Heart left ventricle (tissue), 13 donors: ENCODE measurements at regions not wholly inside any gene's neighbourhood (a gene's known extent, or its start where the extent isn't known, plus 50 kb on each side); places are given as distances from the start of the nearest gene placed in this dataset.

ENCODE experiments used
- POLR2A ChIP-seq, 2 donors: fragments of 450-650 bp; IDR thresholded peaks; one replicate each; pipeline ENCODE4 v1.6.1; 2017; ENCODE audit warnings: antibody characterized with exemption in 2 of 2, mild to moderate bottlenecking in 2 of 2, moderate library complexity in 2 of 2
- TF ChIP-seq, protein P1 (sequence below), 12 donors: fragments of 200-600 bp; sonication (generic) in 4 of 12; IDR thresholded peaks; one replicate each; pipeline versions ENCODE4 v1.5.0 to v1.8.0; 2018 to 2022; ENCODE audit warnings: antibody characterized with exemption in 12 of 12, mild to moderate bottlenecking in 5 of 12
- donor health status: ischemic (EF 13 %, LVEDD 7.1; RV severe dilation, severe dysfunction).
- donor health status: DM: no; HTN: yes; CAD: no.
- donor health status: DM: no; HTN: no; CAD: no.
- donor health status: ischemic (EF 25% LVEDD 6.9; RV normal size, moderate dysfunction).
- donor health status: ischemic (EF 25% LVEDD 5.7; RV mildly dilated, moderate dysfunction).
- donor health status: ischemic (EF 35%, LVEDD 5.7; RV mildly dilated, moderate dysfunction).
- donor health status: nonischemic (EF 11% LVEDD 7.7; RV severe dilation, severe dysfunction).
- donor health status: DM: yes; HTN: yes; CAD: no.
- donor health status: PGD.
- donor health status: ischemic (EF 29% LVEDD 5.4; RV normal size, mild dysfunction).
- donor health status: nonischemic (EF 23%, LVEDD 6.1; RV moderate dilation, normal function).

DNA sequence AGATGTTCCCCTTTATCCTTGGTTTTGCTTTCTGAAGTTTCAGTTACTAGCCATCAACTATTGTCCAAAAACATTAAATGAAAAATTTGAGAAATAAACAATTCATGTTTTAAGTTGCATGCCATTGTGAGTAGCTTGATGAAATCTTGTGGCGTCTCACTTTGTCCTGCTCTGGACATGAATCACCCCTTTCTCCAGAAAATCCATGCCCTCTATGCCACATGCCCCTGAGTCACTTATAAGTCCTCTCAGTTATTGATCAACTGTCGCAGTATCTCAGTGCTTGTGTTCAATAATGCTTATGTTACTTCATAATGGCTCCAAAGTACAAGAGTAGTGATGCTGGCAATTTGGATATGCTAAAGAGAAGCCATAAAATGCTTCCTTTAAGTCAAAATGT is 208.0 kb upstream of the FERD3L start:
- TF ChIP-seq, protein P1, sequence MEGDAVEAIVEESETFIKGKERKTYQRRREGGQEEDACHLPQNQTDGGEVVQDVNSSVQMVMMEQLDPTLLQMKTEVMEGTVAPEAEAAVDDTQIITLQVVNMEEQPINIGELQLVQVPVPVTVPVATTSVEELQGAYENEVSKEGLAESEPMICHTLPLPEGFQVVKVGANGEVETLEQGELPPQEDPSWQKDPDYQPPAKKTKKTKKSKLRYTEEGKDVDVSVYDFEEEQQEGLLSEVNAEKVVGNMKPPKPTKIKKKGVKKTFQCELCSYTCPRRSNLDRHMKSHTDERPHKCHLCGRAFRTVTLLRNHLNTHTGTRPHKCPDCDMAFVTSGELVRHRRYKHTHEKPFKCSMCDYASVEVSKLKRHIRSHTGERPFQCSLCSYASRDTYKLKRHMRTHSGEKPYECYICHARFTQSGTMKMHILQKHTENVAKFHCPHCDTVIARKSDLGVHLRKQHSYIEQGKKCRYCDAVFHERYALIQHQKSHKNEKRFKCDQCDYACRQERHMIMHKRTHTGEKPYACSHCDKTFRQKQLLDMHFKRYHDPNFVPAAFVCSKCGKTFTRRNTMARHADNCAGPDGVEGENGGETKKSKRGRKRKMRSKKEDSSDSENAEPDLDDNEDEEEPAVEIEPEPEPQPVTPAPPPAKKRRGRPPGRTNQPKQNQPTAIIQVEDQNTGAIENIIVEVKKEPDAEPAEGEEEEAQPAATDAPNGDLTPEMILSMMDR (IDR thresholded peaks at IDR 0.05) = no peak
- no peak for TF ChIP-seq POLR2A (IDR thresholded peaks at IDR 0.05)
